ENCODE measurements at regions not wholly inside any gene's neighbourhood (a gene's known extent, or its start where the extent isn't known, plus 50 kb on each side); places are given as distances from the start of the nearest gene placed in this dataset.

DNA sequence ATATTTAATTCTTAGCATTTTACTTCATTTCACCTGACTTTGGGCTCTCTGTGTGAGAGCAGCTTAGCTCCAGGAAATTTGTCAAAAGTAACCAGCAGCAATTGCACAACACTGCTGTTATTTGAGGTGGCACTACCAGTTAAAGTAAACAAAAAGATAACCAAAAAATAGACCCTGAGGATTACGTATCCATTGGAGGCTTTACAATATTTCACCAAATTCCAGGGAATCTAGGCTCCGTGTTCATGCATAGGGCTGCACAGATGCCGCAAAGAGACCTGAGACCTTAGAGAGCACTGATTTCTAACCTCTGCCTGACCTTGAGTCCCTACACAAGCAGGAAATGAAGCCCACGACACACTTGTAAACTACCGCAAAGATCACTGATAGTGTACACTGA is 1392.7 kb upstream of the CDH6 start (continued):
- TF ChIP-seq E2F6 (IDR thresholded peaks at IDR 0.05), result no peak
- TF ChIP-seq TCF12 (IDR thresholded peaks at IDR 0.05; ENCODE audit: low read depth, low read length), result no peak
- no peak for TF ChIP-seq CTBP2 (IDR thresholded peaks at IDR 0.05; ENCODE audit: borderline replicate concordance, insufficient read depth, insufficient read length, low read length)
- no peak for TF ChIP-seq GABPA (IDR thresholded peaks at IDR 0.05; ENCODE audit: borderline replicate concordance, insufficient read depth, low read length)
- TF ChIP-seq TAF1 (IDR thresholded peaks at IDR 0.05; ENCODE audit: low read depth, low read length), result no peak
- no peak for TF ChIP-seq CREB1 (IDR thresholded peaks at IDR 0.05)
- no peak for TF ChIP-seq ZNF274 (IDR thresholded peaks at IDR 0.05; ENCODE audit: borderline replicate concordance, extremely low read depth, low read length)

Measured in H1 (cell line).